Activated T-cell treated with anti-CD3 and anti-CD28 coated beads, Interleukin-2, amount 50 U/mL, for 1 hour (primary cell): ENCODE measurements at regions not wholly inside any gene's neighbourhood (a gene's known extent, or its start where the extent isn't known, plus 50 kb on each side); places are given as distances from the start of the nearest gene placed in this dataset.

ENCODE experiments used
- DNase-seq: peaks from one replicate; pipeline ENCODE4 v3.0.0-alpha.2; 2020

GRCh38 chr21:27450216-27450615 lies 483.3 kb upstream of the ADAMTS5 start:
- no peak for DNase-seq

GRCh38 chr21:27448960-27449359 lies 482.1 kb upstream of the ADAMTS5 start:
- no peak for DNase-seq

- DNase-seq, result no peak
These were observed 481.0 kb upstream of the ADAMTS5 start for GRCh38 chr21:27447843-27448242.

GRCh38 chr21:27429710-27430341 lies 462.9 kb upstream of the ADAMTS5 start:
- DNase-seq, result no peak

- DNase-seq, result no peak
These were observed 459.3 kb upstream of the ADAMTS5 start for GRCh38 chr21:27426196-27426595.

GRCh38 chr21:27425574-27425973 lies 458.7 kb upstream of the ADAMTS5 start:
- no peak for DNase-seq

- DNase-seq, result no peak
These were observed 458.3 kb upstream of the ADAMTS5 start for GRCh38 chr21:27425172-27425571.

- DNase-seq, result no peak
These were observed 457.7 kb upstream of the ADAMTS5 start for GRCh38 chr21:27424601-27425000.

GRCh38 chr21:27423906-27424595 lies 457.2 kb upstream of the ADAMTS5 start:
- no peak for DNase-seq

GRCh38 chr21:27423038-27423437 lies 456.1 kb upstream of the ADAMTS5 start:
- no peak for DNase-seq

GRCh38 chr21:27422435-27422834 lies 455.5 kb upstream of the ADAMTS5 start:
- DNase-seq, result no peak

- DNase-seq, result no peak
These were observed 454.8 kb upstream of the ADAMTS5 start for GRCh38 chr21:27421654-27422053.

- DNase-seq, result no peak
These were observed 452.3 kb upstream of the ADAMTS5 start for GRCh38 chr21:27419153-27419552.

- no peak for DNase-seq
These were observed 451.5 kb upstream of the ADAMTS5 start for GRCh38 chr21:27418346-27418745.

- no peak for DNase-seq
These were observed 445.6 kb upstream of the ADAMTS5 start for GRCh38 chr21:27412530-27412929.

- DNase-seq, result no peak
These were observed 441.9 kb upstream of the ADAMTS5 start for GRCh38 chr21:27408826-27409225.

- no peak for DNase-seq
These were observed 440.4 kb upstream of the ADAMTS5 start for GRCh38 chr21:27407271-27407670.

GRCh38 chr21:27406300-27407009 lies 439.6 kb upstream of the ADAMTS5 start:
- DNase-seq, result no peak

- no peak for DNase-seq
These were observed 436.1 kb upstream of the ADAMTS5 start for GRCh38 chr21:27403011-27403410.

GRCh38 chr21:27400045-27400444 lies 433.2 kb upstream of the ADAMTS5 start:
- no peak for DNase-seq

- DNase-seq, result no peak
These were observed 430.7 kb upstream of the ADAMTS5 start for GRCh38 chr21:27397578-27397977.

- DNase-seq, result no peak
These were observed 426.8 kb upstream of the ADAMTS5 start for GRCh38 chr21:27393726-27394125.

GRCh38 chr21:27391990-27392389 lies 425.1 kb upstream of the ADAMTS5 start:
- DNase-seq, result no peak

- no peak for DNase-seq
These were observed 423.5 kb upstream of the ADAMTS5 start for GRCh38 chr21:27390384-27390783.
